Calu3 (cell line): ENCODE measurements at regions not wholly inside any gene's neighbourhood (a gene's known extent, or its start where the extent isn't known, plus 50 kb on each side); places are given as distances from the start of the nearest gene placed in this dataset.
"Not testable (repeated sequence)": the region's sequence is repeated elsewhere in the genome, so short reads cannot be mapped to it uniquely, and the experiment has no call there.

Experiments used
- BruUV-seq: library from RNA; stranded (reverse); fragments of 400-500 nt; replicated peaks from 2 replicates; lab custom pipeline; 2021; lab: Mats Ljungman, UMichigan
- CTCF ChIA-PET: fragments of 300-600 bp; sonication (Branson Sonifier 250); formaldehyde crosslinking; loops from one replicate; lab custom pipeline; 2022; ENCODE audit warnings: antibody characterized with exemption; lab: Charles Lee
- DNase-seq: peaks from one replicate; pipeline ENCODE4 v3.0.0; 2022
- H3K27ac Mint-ChIP-seq: one replicate; pipeline ENCODE4 v1.8.0; 2022; ENCODE audit warnings: mixed read lengths; ENCODE audit not compliant: unreplicated experiment
- H3K27me3 Mint-ChIP-seq: one replicate; pipeline ENCODE4 v1.8.0; 2022; ENCODE audit warnings: mixed read lengths; ENCODE audit not compliant: unreplicated experiment
- H3K36me3 Mint-ChIP-seq: one replicate; pipeline ENCODE4 v1.8.0; 2022; ENCODE audit warnings: mild to moderate bottlenecking, moderate library complexity, mixed read lengths; ENCODE audit not compliant: insufficient read depth, unreplicated experiment
- H3K4me1 Mint-ChIP-seq: one replicate; pipeline ENCODE4 v1.8.0; 2022; ENCODE audit warnings: mild to moderate bottlenecking, low read depth, mixed read lengths; ENCODE audit not compliant: unreplicated experiment
- H3K4me3 Mint-ChIP-seq: one replicate; pipeline ENCODE4 v1.8.0; 2022; ENCODE audit warnings: mild to moderate bottlenecking, low read depth, moderate library complexity, mixed read lengths; ENCODE audit not compliant: unreplicated experiment
- H3K9me3 Mint-ChIP-seq: one replicate; pipeline ENCODE4 v1.8.0; 2022; ENCODE audit warnings: low read depth, mixed read lengths; ENCODE audit not compliant: unreplicated experiment
- intact Hi-C: fragments of 100-400 bp; cut with micrococcal nuclease; formaldehyde crosslinking; loops from one replicate; pipeline ENCODE4 v1.10.0; 2022; ENCODE audit not compliant: unreplicated experiment
- TF ChIP-seq, protein P1 (sequence below): fragments of 200-600 bp; IDR thresholded peaks from one replicate; pipeline ENCODE4 v1.8.0; 2022; ENCODE audit warnings: antibody characterized with exemption; ENCODE audit not compliant: unreplicated experiment

DNA sequence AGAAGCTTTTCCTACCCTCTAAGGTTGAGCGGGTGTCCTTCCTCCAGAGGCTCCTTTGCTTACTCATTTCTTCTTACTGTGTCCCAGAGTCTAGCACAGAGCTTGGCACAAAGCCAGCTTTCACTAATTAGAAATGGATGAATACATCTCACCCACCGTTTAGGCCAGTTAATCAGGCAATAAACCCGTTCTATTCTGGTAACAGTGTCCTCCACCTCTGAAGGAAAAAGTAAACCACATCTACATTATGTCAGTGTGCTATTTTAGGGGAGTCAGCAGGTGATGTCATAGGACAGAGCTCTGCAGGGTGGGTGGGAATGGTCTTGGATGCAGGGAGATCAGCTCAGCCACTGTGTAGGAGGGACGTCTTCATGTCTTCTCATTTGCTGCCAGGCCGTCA is 109.2 kb downstream of the OSTF1 start:
- no peak for DNase-seq
- H3K4me3 Mint-ChIP-seq, result no peak overlapping the region
- no peaks in the 10 kb centered on the region for H3K4me1 Mint-ChIP-seq
- no TSS peak for BruUV-seq
- H3K36me3 Mint-ChIP-seq, result no peaks in the 10 kb centered on the region
- intact Hi-C loops, result no loop called here
- peaks cover 8% of the 10 kb centered on the region for H3K27me3 Mint-ChIP-seq
- TF ChIP-seq, protein P1, sequence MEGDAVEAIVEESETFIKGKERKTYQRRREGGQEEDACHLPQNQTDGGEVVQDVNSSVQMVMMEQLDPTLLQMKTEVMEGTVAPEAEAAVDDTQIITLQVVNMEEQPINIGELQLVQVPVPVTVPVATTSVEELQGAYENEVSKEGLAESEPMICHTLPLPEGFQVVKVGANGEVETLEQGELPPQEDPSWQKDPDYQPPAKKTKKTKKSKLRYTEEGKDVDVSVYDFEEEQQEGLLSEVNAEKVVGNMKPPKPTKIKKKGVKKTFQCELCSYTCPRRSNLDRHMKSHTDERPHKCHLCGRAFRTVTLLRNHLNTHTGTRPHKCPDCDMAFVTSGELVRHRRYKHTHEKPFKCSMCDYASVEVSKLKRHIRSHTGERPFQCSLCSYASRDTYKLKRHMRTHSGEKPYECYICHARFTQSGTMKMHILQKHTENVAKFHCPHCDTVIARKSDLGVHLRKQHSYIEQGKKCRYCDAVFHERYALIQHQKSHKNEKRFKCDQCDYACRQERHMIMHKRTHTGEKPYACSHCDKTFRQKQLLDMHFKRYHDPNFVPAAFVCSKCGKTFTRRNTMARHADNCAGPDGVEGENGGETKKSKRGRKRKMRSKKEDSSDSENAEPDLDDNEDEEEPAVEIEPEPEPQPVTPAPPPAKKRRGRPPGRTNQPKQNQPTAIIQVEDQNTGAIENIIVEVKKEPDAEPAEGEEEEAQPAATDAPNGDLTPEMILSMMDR, result no peak
- CTCF ChIA-PET, result no interaction called here
- no peaks in the 10 kb centered on the region for H3K9me3 Mint-ChIP-seq
- H3K27ac Mint-ChIP-seq, result no peak overlapping the region

DNA sequence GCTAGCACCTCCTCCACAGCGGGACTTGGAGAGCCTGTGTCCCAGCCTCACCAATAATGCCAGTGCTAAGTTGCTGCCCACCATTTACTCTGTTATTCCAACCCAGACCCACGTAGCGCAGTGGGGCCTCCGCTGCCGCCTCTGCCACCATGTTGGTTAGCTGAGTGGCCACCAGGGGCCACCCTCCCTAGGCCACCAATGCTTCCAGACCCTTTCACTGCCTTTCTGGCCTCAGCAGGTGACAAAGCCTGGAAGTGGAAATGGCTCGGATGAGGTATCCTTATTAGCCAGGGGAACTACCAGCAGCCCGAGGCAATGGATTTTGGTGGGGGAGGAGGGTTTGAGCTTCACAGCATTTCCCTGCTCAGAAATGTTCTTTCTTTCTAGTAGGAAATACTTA is 110.1 kb downstream of the OSTF1 start:
- TF ChIP-seq, protein P1, result no peak
- Mint-ChIP-seq H3K27ac (no peak overlapping the region), H3K36me3 (no peaks in the 10 kb centered on the region), H3K4me3 (no peak overlapping the region), H3K4me1 (no peaks in the 10 kb centered on the region), H3K9me3 (no peaks in the 10 kb centered on the region), H3K27me3 (peaks cover 8% of the 10 kb centered on the region)
- CTCF ChIA-PET, result interaction anchor here (0.5 kb wide), 1 partner anchor 17 kb away, joined by 4 read pairs; no protein-coding TSS in a partner anchor
- no TSS peak for BruUV-seq
- intact Hi-C loops, result no loop called here
- DNase-seq, result no peak

GRCh38 chr9:75200892-75201470 is 112.7 kb downstream of the OSTF1 start:
- no peaks in the 10 kb centered on the region for H3K36me3 Mint-ChIP-seq
- CTCF ChIA-PET, result interaction anchor here (1.2 to 2.0 kb wide), 2 partner anchors 29 to 37 kb away, joined by 4 to 6 read pairs; no protein-coding TSS in a partner anchor
- peak; percentile 6 for DNase-seq
- no peaks in the 10 kb centered on the region for H3K4me1 Mint-ChIP-seq
- H3K27me3 Mint-ChIP-seq, result peaks cover 8% of the 10 kb centered on the region
- no peak overlapping the region for H3K4me3 Mint-ChIP-seq
- BruUV-seq, result no TSS peak
- H3K9me3 Mint-ChIP-seq, result no peaks in the 10 kb centered on the region
- H3K27ac Mint-ChIP-seq, result no peak overlapping the region
- intact Hi-C loops, result loop anchor here (1.0 kb wide), 1 partner anchor 37 kb away; no protein-coding TSS in a partner anchor
- TF ChIP-seq, protein P1, result peak; percentile 35

DNA sequence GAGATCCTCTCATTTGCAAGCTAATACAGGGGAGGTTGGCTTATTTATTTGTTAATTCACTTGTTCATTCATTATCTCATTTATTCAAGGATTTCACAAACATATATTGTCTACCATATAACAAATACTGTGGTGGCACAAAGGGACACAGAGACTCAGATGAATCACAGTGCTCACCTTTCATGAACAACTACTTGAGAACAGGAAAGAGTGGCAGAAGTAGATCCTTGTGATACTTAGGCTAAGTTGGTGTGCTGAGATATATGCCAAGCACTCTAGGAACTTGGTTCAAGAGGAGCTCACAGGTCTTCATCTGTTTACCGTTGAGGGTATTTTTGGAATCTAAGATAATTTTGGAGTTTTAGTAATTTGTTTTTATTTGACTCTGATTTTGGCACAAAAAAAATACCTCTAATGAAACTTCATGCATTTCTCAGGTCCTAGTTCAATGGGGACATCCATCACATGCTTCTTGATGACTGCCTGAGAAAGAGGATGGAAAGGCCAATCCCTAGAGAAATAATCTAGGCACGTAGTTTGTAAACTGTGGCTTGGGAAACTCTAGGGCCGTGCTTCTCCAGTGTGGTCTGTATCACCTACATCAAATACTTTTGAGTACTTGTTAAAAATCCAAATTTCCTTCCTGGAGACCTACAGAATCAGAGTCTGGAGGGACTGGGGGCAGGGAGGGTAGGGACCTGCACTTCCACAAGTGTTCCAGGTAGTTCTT is 113.3 kb downstream of the OSTF1 start:
- H3K4me3 Mint-ChIP-seq, result no peak overlapping the region
- no peaks in the 10 kb centered on the region for H3K4me1 Mint-ChIP-seq
- H3K27me3 Mint-ChIP-seq, result peaks cover 8% of the 10 kb centered on the region

GRCh38 chr9:75207997-75208396 is 119.7 kb downstream of the OSTF1 start:
- H3K27ac Mint-ChIP-seq, H3K9me3 Mint-ChIP-seq, H3K36me3 Mint-ChIP-seq, H3K4me1 Mint-ChIP-seq, H3K27me3 Mint-ChIP-seq, BruUV-seq, DNase-seq, intact Hi-C loops, H3K4me3 Mint-ChIP-seq: not testable (repeated sequence)
- CTCF ChIA-PET, result interaction anchor here (0.6 kb wide), 1 partner anchor 22 kb away, joined by 6 read pairs; no protein-coding TSS in a partner anchor

More for the DNA sequence above, 113.3 kb downstream of the OSTF1 start:
- Mint-ChIP-seq H3K36me3 (no peaks in the 10 kb centered on the region), H3K9me3 (no peaks in the 10 kb centered on the region), H3K27ac (no peak overlapping the region)
- TF ChIP-seq, protein P1, result no peak
- intact Hi-C loops, result loop anchor here (1.0 kb wide), 1 partner anchor 37 kb away; no protein-coding TSS in a partner anchor
- BruUV-seq, result no TSS peak
- no peak for DNase-seq
- CTCF ChIA-PET, result interaction anchor here (1.2 to 2.0 kb wide), 2 partner anchors 28 to 36 kb away, joined by 4 to 6 read pairs; no protein-coding TSS in a partner anchor
